HG02610 (cell line): ENCODE measurements at regions not wholly inside any gene's neighbourhood (a gene's known extent, or its start where the extent isn't known, plus 50 kb on each side); places are given as distances from the start of the nearest gene placed in this dataset.

Source experiments
- ATAC-seq: cut with Tn5 transposase; IDR thresholded peaks from one replicate; pipeline ENCODE4 v1.9.1; 2021; ENCODE audit warnings: mild to moderate bottlenecking, moderate library complexity; ENCODE audit not compliant: unreplicated experiment

DNA sequence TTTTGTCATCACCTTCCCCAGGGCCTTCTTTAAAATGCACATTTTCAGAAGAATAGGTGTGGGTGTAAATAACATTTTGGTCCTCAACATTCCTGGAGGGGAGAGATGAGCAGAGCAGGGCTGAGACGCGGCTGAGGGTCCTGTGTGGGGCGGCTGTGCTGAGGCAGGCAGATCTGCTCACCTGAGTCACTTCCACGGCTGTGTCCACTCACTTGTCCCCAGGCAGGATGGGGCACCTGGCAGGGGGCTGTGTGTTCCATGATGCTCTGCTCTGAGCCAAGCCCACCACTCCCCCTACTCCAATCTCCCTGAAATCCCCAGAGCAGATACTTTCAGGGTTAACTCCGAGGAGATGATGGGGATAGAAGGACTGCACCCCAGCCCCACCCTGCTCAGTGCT, 93.8 kb downstream of the GLRX3 start:
- no peak for ATAC-seq

DNA sequence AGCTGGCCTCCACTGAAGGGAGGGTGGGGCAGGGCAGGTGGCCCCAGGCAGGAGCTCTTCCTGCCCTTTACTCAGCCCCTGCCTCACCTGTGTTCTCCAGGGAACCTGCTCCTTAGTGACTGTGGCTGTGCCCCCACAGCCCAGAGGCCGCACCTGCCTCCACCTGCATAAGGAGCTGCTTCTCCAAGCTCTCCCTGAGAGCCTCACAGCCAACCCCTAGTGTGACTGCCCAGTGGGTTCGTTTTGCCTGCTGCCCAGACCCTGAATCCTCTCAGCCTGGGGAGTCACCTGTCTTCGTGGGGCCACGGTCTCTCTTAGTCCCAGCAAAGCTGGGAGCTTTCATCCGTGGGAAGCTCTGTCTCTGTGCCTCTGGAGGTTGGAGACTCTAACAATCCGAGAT, 94.4 kb downstream of the GLRX3 start:
- no peak for ATAC-seq

DNA sequence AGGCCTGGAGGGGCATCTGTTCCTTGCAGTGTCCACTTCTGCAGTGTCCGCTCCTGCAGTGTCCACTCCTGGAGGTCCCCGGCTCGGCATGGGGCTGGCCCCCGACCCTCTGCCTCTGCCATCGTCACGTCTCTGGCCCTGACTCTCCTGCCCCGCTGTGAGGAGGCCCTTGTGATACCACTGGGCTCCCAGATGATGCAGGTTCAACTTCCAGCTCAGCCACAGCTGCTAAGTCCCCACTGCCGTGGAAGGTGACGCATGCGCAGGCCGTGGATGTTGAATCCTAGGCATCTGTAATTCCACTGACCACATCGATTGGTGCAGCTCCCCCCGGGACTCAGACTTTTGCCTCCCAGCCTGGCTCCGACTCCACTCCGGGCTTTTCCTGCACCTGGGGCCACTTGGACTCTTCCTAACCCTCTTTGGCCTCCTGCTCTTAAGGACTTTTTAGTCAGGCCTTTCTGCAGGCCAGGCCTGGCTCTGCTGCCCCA, 95.1 kb downstream of the GLRX3 start:
- no peak for ATAC-seq

DNA sequence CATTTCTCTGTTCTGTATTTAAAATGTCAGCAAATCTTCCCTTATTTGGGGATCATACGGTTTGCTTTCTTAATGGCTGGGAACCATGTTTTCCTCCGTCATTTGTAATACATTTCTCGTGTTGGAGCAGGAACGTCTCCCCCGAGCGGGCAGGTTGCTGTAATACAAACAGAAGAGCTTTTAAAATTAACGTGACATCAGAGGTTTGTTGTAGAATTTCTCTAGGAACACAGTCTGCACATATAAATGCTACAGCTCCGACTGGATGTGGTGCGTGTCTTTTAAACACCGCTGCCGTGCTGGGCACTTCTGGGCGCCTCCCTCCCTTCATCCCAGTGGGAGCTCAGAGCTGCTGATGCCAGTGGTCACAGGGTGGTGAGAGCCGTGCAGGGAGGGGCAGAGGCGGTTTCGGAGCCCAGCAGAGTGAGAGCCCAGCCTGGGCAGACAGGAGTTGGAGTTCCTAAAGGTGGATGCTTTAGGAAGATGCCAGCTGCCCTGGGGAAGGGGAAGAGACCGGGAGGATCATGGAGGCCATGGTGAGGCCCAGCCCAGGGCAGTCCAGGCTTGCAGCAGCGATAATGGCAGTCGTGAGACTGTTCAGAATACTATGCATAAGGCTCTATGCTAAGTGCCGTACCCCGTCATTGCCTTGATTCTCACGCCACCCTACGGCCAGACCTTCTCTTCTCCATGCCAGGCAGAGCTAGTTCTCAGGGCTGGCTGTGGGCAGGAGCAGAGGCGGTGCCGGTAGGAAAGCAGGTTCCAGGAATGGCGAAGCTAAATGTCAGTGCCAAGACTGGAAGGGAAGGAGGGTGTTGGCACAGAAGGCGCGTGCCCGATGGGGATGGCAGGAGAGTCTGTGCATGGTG, 96.2 kb downstream of the GLRX3 start:
- ATAC-seq: no peak

DNA sequence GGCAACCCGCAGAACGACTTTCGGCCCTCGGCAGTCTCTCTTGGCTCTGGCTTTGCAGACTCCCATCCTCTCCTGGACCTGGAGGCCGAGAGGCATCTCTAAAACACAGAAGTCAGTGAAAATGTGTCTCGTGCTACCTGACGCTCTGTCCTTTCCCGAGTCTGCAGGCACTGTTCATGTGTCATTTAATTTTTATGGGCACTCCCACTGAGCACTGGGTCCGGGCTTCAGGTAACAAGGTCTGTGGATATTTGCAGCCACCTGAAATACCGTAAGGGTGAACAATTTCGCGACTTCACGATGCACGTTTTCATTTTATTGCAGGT, 96.8 kb downstream of the GLRX3 start:
- ATAC-seq: no peak

- ATAC-seq: no peak
These were observed 97.2 kb downstream of the GLRX3 start for GRCh38 chr10:130233426-130233825.

DNA sequence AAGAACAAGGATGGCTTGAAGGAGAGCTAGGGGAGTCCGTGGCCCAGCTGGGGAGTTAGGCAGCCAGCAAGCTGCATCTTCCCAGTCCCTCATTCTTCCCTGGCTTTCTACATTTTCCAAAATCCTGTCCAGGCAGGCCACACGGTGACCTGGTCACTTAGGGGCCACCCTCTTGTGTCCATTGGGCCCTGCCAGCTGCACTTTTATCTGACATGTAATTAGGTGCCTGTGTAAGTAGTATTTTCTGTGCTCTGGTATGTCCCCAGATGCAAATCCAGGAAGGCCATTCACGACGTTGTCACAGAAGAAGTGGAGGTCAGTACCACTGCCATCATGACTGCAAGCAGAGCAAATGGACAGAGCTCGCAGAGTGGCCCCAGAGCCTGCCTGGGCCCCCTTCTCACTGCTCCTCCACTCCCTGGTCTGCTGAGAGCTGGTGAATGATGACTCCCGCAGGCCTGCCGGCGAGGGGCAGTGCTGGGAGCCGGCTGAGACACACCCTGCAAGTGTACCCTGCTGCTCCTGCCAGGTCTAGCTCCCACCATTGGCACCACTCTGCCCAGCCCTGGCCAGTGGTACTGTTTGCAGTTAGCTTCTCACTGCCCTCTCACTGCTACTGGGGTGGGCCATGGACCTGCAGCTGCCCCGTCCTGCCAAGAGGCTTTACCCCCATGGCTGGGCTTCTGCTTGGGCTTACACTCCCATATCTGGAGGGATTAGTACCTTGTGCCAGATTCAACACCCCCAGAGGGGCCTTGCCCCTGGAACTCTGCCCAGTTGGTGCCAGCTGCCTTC, 98.2 kb downstream of the GLRX3 start:
- ATAC-seq: no peak

DNA sequence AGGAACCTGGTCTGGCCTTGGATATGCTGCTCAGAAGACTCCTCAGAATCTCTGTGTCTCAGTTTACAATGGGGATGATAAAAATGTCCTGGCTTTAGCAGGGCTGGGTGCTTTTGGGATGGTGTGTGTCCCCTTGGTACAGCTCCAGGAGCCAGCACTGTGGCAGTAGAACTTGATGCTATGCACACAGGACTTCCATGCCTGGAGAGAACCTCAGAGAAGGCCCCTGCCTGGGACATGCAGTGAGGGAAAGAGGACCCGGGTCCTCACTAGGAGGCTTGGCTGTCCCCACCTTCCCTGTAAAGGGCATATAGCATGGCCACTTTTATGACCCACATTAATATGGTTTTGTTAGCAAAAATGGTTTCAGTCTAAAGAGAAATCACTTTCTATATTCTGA, 100.5 kb downstream of the GLRX3 start:
- ATAC-seq: no peak

DNA sequence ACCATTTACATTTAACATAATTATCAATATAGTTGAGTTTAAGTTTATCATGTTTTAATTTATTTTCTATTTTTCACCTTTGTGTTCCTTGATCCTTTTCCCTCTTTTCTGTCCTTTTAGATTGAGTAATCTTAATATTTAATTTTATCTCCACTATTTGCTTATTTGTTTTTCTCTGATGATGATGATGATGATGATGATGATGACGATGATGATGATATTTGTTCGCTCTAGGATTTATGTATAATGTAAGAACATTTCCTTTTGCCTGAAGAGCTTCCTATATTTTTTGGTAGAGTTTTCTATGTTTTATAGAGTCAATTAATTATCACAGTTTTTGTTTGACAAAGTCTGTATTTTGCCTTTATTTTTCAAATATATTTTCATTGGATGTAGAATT, 104.2 kb downstream of the GLRX3 start:
- ATAC-seq: no peak

DNA sequence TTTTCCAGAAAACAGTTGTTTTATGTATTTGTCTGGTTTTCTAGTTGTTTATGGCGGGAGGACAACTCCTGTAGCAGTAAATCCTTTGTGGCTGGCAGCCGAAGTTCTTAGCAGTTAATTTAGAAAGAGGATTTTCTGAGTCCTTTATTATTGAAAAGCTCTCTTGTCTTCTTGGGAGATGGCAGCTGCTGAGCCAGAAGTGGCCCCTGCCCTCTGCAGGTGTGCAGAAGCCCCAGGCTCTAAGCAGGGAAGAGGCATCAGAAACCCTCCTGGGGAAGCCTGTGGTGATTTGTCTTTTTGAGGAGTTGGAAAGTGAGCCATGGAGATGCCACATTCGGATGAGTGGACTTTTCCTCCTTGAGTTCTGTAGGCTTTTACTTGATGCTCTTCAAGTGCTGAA, 106.3 kb downstream of the GLRX3 start:
- no peak for ATAC-seq

- ATAC-seq: no peak
These were observed 106.8 kb downstream of the GLRX3 start for GRCh38 chr10:130243015-130243414.

GRCh38 chr10:130244031-130244927, 108.1 kb downstream of the GLRX3 start:
- ATAC-seq: no peak

DNA sequence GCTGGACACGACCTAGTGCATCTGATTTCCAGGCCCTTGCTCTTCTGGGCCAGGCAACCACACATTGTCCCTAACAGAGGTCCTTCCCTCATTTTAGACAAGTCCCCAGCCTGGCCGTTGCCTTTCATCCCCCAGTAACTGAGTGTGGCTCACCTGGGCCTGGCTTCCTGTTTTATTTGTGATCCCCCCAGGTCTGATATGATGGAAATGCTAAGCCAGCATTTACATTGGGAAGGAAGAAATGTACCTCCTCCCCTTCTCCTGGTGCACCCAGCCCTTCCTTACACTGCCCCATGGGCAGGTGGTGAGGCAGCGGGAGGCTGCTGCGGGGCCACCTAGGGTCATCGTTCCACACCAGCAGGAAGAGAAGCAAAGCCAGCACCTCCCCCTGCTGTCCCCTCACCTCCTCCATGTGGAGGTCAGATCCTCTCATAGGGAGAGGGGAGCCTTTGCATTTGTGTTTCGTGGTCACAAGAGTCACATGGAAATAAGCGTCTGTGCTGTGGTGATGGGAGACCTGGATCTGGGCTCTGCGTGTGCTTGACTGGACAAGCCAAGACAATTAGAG, 108.8 kb downstream of the GLRX3 start:
- no peak for ATAC-seq

- ATAC-seq: no peak
These were observed 109.9 kb downstream of the GLRX3 start for GRCh38 chr10:130246113-130246512.

DNA sequence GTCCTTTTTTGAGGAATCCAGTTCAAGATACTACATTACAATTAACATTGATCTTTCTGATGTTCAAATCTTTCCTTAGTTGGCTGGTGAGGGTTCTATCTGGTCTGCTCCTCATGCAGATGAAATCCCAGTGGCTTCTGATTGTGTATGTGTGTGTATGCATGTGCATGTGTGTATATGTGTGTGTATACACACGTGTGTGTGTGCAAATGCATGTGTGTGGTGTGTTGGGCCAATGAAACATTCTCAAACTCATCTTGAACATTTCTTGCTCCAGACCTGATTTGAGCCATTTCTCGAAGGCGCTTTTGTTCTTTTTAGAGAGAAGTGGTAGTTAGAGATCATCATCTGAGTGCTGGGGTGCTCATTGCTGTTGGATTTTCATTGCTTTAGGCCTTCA, 113.9 kb downstream of the GLRX3 start:
- ATAC-seq: no peak

GRCh38 chr10:130251766-130252165, 115.6 kb downstream of the GLRX3 start:
- ATAC-seq: no peak

DNA sequence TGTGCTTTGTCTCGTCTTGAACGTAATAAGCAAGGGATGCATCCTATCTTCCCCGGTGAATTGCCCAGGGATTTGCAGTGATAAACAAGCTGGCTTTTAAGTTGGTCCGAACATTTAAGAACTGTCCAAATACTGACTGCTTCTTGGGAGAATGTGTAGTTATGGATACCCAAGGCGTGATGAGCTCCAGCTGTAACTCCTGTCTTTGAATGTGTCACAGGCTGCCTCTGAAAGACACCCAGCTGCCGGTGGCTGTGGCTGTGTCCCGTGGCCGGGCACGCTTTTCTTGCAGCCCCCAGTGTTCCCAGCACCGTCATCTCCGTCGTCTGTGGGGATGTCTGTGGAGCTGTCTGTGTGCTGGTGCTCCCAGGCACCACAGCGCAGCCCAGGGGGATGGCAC, 118.1 kb downstream of the GLRX3 start:
- no peak for ATAC-seq

GRCh38 chr10:130254662-130255061, 118.5 kb downstream of the GLRX3 start:
- ATAC-seq: no peak

- no peak for ATAC-seq
These were observed 119.6 kb downstream of the GLRX3 start for GRCh38 chr10:130255777-130256176.

DNA sequence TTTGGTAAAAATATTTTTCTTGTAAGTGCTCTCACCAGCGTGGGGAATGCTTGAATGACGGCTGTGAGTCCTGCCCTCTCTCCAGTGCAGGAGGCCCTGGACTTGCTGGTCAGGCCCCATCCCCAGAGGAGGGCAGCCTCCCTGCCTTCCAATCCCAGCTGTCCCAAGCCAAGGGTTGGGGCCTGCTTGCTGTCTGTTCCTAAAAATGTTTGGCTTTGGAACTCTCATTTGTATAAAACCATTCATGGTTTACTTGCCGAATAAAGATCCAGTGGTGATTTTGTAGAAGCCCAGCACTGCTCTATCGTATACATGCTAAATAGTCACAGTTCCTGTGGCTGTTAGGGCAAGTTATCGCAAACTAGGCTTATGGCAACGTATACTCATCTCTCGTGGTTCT, 121.7 kb downstream of the GLRX3 start:
- no peak for ATAC-seq

DNA sequence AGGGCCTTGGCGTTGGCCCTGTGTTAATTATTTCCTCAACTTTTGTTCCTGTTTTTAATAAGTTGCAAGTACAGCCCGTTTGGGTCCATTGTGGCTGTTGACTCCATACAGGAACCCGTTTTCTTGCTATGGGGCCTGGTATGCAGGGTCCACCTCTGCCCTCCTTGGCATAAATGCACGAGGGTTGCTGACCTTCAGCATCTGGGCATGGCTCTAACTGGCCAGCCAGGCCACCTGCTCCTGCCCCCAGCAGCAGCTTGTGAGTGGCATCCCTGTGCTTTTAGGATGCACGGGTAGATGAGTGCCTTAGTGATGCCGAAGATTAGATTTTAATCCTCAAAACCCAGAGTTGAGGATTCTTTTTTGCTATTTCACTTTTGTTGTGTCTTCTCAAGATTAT, 123.2 kb downstream of the GLRX3 start:
- no peak for ATAC-seq
